ENCODE measurements at regions not wholly inside any gene's neighbourhood (a gene's known extent, or its start where the extent isn't known, plus 50 kb on each side); places are given as distances from the start of the nearest gene placed in this dataset.

- TF ChIP-seq, protein P1, sequence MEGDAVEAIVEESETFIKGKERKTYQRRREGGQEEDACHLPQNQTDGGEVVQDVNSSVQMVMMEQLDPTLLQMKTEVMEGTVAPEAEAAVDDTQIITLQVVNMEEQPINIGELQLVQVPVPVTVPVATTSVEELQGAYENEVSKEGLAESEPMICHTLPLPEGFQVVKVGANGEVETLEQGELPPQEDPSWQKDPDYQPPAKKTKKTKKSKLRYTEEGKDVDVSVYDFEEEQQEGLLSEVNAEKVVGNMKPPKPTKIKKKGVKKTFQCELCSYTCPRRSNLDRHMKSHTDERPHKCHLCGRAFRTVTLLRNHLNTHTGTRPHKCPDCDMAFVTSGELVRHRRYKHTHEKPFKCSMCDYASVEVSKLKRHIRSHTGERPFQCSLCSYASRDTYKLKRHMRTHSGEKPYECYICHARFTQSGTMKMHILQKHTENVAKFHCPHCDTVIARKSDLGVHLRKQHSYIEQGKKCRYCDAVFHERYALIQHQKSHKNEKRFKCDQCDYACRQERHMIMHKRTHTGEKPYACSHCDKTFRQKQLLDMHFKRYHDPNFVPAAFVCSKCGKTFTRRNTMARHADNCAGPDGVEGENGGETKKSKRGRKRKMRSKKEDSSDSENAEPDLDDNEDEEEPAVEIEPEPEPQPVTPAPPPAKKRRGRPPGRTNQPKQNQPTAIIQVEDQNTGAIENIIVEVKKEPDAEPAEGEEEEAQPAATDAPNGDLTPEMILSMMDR (conservative IDR thresholded peaks at IDR 0.05; ENCODE audit: low read depth): no peak
- no peak overlapping the region for H3K27ac ChIP-seq
- POLR2A ChIA-PET (ENCODE audit: low non-redundant PET): no interaction called here
- CTCF ChIA-PET: interaction anchor here (0.6 kb wide), 1 partner anchor 41 kb away, joined by 4 read pairs; no protein-coding TSS in a partner anchor
- DNase-seq (ENCODE audit: low spot score): no peak
Measured at GRCh38 chr6:21996425-21997118, 300.3 kb downstream of the PRL start.

DNA sequence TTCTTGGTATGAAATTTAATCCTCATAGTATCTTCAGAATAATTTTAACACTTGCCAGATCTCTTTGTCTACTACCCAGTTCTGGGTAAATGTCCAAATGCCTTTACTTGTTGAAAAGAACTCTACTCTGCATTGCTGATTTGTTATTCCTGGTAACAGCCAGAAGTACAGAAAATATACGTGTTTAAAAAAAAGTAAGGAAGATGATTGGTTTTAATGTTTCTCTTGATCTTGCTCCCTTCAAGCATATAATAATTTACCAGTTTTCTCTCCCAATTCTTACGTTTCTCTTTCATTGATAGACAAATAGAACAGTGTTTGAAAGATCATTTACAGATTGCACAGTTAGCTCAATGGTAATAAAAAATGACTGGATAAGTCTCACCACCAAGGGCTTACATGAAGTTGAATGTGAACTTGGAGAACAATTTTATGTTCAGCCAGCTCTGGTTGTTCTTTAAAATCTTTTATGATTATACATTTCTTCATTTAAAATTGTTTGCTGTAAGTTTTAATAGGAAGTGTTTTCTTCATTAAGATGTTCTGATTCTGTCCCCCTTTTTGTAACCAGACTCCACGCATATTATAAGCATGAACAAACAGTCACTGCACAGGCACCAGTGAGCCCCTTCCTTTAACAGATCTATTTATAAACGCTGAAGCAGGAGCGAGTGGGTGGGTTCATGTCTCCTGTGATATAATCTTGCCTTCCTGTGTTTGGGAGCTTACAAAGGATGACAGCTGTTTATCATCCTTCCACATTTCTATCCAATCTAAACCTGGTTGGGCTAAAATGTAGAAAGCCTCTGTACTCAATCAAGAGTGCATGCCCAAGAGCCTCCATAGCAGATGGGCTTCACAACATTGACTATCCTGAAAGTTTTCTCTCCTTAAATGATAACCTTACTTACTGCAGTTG is 299.5 kb downstream of the PRL start:
- POLR2A ChIA-PET (ENCODE audit: low non-redundant PET): no interaction called here
- CTCF ChIA-PET: interaction anchor here (0.6 kb wide), 1 partner anchor 42 kb away, joined by 4 read pairs; no protein-coding TSS in a partner anchor
- TF ChIP-seq, protein P1 (conservative IDR thresholded peaks at IDR 0.05; ENCODE audit: low read depth): no peak
- DNase-seq (ENCODE audit: low spot score): no peak
- H3K27ac ChIP-seq: no peak overlapping the region

DNA sequence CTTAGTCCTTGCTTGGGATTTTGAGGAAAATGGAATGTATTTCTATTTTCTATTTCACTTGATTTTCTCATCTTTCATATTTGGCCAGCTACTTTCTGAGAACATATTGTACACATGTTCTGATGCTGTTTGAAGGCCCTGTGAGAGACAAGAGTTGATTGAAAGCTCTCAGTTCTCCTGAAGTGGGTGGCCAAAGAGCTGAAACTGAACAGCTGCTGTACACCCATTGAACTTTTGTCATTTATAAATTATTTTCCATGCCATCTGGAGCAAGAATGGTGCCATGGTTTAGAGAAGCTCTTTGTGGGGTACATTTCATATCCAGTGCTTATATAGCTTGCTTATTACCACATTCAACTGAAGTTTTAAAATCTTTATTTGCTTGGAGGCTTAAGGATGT is 298.3 kb downstream of the PRL start:
- CTCF ChIA-PET: interaction anchor here (0.6 to 0.7 kb wide), 2 partner anchors 32 to 143 kb away, joined by 3 to 7 read pairs; no protein-coding TSS in a partner anchor
- DNase-seq (ENCODE audit: low spot score): no peak
- POLR2A ChIA-PET (ENCODE audit: low non-redundant PET): no interaction called here
- no peak overlapping the region for H3K27ac ChIP-seq
- TF ChIP-seq, protein P1 (conservative IDR thresholded peaks at IDR 0.05; ENCODE audit: low read depth): no peak

GRCh38 chr6:21999012-21999528 is 297.8 kb downstream of the PRL start:
- no peak overlapping the region for H3K27ac ChIP-seq
- TF ChIP-seq, protein P1 (conservative IDR thresholded peaks at IDR 0.05; ENCODE audit: low read depth): no peak
- no peak for DNase-seq (ENCODE audit: low spot score)
- POLR2A ChIA-PET (ENCODE audit: low non-redundant PET): no interaction called here
- CTCF ChIA-PET: interaction anchor here (0.6 kb wide), 1 partner anchor 33 kb away, joined by 7 read pairs; no protein-coding TSS in a partner anchor

DNA sequence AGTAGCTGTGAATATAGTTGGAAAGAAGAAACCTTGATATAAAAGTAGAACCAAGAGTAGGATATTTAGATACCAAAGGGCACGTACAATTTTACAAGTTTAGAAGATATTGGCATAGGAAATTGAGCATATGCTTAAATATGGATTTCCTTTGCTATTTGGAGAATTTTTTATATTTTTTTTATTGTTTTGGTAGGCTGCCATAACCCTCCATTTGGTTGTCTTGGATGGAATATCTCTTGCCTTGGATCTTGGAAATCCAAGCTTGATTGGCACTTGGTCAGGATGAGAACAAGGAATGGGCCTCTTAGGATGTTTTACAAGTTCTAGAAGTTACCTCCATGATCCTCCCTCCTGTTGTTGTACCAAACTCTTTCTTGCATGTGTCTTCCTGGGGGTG is 297.1 kb downstream of the PRL start:
- ChIA-PET CTCF (no interaction called here), POLR2A (ENCODE audit: low non-redundant PET) (interaction anchor here (0.6 kb wide), 1 partner anchor 45 kb away, joined by 4 read pairs; no protein-coding TSS in a partner anchor)
- TF ChIP-seq, protein P1 (conservative IDR thresholded peaks at IDR 0.05; ENCODE audit: low read depth): no peak
- no peak for DNase-seq (ENCODE audit: low spot score)
- H3K27ac ChIP-seq: no peak overlapping the region

GRCh38 chr6:22001396-22002027 is 295.3 kb downstream of the PRL start:
- no peak for DNase-seq (ENCODE audit: low spot score)
- CTCF ChIA-PET: interaction anchor here (0.6 kb wide), 1 partner anchor 86 kb away, joined by 3 read pairs; no protein-coding TSS in a partner anchor
- TF ChIP-seq, protein P1 (conservative IDR thresholded peaks at IDR 0.05; ENCODE audit: low read depth): no peak
- H3K27ac ChIP-seq: no peak overlapping the region
- POLR2A ChIA-PET (ENCODE audit: low non-redundant PET): no interaction called here

All from RWPE1 (cell line).